T-helper 2 cell treated with Interferon-gamma antibody and Interleukin-4, amounts not matched to agents 5 μg/mL and 100 μg/mL, for 36 hours (primary cell): ENCODE measurements at regions not wholly inside any gene's neighbourhood (a gene's known extent, or its start where the extent isn't known, plus 50 kb on each side); places are given as distances from the start of the nearest gene placed in this dataset.
"Not testable (repeated sequence)": the region's sequence is repeated elsewhere in the genome, so short reads cannot be mapped to it uniquely, and the experiment has no call there.

ENCODE experiments used
- DNase-seq: peaks from one replicate; pipeline ENCODE4 v3.0.0; 2021; ENCODE audit warnings: low spot score
- H3K27ac Mint-ChIP-seq: one replicate; pipeline ENCODE4 v1.8.0; 2021; ENCODE audit warnings: mild to moderate bottlenecking, mixed read lengths
- H3K27me3 Mint-ChIP-seq: one replicate; pipeline ENCODE4 v1.8.0; 2021; ENCODE audit warnings: low read depth, mixed read lengths
- H3K36me3 Mint-ChIP-seq: one replicate; pipeline ENCODE4 v1.8.0; 2021; ENCODE audit warnings: low read depth, mixed read lengths
- H3K4me1 Mint-ChIP-seq: one replicate; pipeline ENCODE4 v1.8.0; 2021; ENCODE audit warnings: low read depth, mixed read lengths
- H3K4me3 Mint-ChIP-seq: one replicate; pipeline ENCODE4 v1.8.0; 2022; ENCODE audit warnings: mild to moderate bottlenecking, moderate library complexity, mixed read lengths
- H3K9me3 Mint-ChIP-seq: one replicate; pipeline ENCODE4 v1.8.0; 2021; ENCODE audit warnings: mixed read lengths

DNA sequence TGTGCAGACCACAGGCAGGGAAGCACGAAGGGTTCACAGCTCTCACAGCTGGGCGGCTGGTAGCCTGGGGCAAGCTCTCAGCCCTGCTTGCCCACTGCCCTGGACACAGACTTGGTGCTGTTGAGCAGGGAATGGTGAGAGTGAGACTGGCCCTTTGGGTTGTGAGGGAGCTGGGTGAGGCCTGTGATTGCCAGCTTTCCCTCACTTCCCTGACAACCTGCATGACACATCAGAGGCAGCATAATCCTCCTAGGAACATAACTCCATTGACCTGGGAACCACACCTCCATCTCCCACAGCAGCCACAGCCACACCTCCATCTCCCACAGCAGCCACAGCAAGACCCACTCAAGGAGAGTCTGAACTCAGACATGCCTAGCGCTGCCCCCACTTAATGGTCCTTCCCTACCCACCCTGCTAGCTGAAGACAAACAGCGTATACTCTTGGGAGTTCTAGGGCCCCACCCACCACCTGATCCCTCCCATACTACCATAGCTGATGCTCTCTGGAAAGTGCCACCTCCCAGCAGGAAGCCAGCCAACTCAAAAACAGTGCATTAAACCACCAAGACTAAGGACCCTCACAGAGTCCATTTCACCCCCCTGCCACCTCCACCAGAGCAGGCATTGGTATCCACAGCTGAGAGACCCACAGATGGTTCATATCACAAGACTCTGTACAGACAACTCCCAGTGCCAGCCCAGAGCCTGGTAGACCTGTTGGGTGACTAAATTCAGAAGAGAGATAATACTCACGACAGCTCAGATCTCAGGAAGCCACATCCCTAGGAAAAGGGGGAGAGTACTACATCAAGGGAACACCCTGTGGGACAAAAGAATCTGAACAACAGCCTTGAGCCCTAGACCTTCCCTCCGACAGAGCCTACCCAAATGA lies 60.2 kb upstream of the PRSS3 start:
- not testable (repeated sequence) for H3K27ac Mint-ChIP-seq, H3K4me1 Mint-ChIP-seq, H3K9me3 Mint-ChIP-seq, H3K36me3 Mint-ChIP-seq, DNase-seq, H3K4me3 Mint-ChIP-seq
- H3K27me3 Mint-ChIP-seq, result peaks cover 20% of the 10 kb centered on the region

DNA sequence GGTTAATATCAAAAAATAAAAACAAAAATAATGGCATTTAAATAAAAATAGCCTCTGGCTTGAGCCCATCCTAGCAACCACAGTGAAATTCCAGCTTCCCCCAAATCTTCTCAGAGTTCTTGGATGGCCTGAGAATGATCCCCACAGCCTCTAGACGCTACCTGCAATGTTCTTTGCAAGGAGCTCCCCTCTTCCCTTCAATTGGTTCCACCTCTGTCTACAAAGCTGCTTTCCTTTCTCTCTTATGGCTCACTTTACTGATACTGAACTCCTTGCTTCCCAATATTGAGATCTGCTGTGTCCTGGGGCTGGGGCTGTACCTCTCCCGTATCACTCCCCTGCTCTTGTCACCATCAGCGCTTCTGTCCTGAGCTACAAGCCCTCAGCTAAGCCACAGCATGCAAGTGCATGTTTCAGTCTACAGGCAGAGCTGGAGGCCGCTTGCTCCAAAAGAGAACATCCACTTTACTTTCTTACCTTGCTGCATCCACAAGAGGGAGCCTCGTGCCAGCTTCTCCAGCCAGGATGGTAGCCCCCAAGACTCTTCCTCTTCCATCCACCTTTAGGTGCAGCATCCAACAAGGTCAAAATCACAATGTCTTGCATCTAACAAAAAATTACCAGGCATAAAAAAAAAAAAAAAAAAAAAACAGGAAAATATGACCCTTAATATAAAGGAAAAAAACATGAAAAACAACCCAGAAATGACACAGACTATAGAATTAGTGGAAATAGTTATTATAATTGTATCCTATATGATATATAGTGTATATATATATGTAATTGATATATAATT lies 57.4 kb upstream of the PRSS3 start:
- Mint-ChIP-seq H3K4me3 (no peak overlapping the region), H3K4me1 (no peaks in the 10 kb centered on the region), H3K36me3 (no peaks in the 10 kb centered on the region), H3K27ac (no peak overlapping the region), H3K27me3 (peaks cover 20% of the 10 kb centered on the region), H3K9me3 (no peaks in the 10 kb centered on the region)
- no peak for DNase-seq

DNA sequence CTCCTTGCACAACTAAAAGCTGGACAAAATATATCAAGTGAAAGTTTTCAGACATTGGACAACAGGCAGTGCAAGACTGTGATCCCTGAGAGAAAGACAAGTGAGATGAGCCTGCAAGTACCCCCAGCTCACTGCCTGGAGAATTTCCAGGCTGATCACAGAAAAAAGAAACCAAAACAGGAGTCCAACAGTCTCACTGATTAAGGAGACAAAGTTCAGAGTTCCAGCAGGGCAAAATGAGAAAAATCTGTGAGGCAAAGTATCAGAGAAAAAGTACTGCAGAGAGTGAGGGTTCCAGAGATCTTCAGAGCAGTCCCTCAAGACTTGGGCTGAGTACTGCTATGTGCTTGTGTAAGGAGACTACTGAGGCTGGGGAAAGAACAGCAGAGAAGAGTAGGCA lies 56.0 kb upstream of the PRSS3 start:
- Mint-ChIP-seq H3K9me3 (no peaks in the 10 kb centered on the region), H3K4me3 (no peak overlapping the region), H3K27ac (no peak overlapping the region), H3K36me3 (no peaks in the 10 kb centered on the region), H3K27me3 (peaks cover 23% of the 10 kb centered on the region), H3K4me1 (no peaks in the 10 kb centered on the region)
- DNase-seq, result no peak

DNA sequence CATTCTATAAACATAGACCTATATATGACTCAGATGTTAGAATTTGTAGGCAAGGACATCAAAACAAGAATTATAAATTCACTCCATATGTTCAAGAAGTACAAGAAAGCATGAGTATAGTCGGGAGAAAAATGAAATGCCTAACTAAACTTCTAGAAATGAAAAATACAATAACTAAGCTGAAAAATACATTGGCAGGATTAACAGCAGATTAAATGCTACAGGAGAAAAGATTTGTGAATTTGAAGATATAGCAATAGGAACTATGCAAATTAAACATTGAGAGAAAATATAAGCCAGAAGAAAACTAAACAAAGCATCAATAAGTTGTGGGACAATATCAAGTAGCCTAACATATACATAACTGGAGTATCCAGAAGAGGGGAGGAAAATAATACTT lies 55.3 kb upstream of the PRSS3 start:
- no peak for DNase-seq
- no peaks in the 10 kb centered on the region for H3K4me1 Mint-ChIP-seq
- peaks cover 23% of the 10 kb centered on the region for H3K27me3 Mint-ChIP-seq
- no peak overlapping the region for H3K27ac Mint-ChIP-seq
- H3K36me3 Mint-ChIP-seq, result no peaks in the 10 kb centered on the region
- no peaks in the 10 kb centered on the region for H3K9me3 Mint-ChIP-seq
- no peak overlapping the region for H3K4me3 Mint-ChIP-seq

DNA sequence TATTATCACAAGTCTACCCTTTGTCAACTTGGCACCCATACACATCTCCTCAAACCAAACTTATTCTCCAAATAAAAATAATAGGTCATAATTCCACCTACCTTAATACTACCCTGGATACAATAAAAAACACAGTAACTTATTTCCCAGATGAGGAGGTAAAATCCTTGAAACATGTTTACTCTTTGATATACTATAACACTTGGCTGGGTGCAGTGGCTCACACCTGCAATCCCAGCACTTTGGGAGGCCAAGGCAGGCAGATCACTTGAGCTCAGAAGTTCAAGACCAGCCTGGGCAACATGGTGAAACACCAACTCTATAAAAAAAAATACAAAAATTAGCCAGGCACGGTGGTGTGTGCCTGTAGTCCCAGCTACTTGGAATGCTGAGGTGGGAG lies 54.4 kb upstream of the PRSS3 start:
- not testable (repeated sequence) for H3K36me3 Mint-ChIP-seq, H3K27ac Mint-ChIP-seq, H3K4me3 Mint-ChIP-seq, H3K9me3 Mint-ChIP-seq, DNase-seq, H3K4me1 Mint-ChIP-seq
- H3K27me3 Mint-ChIP-seq, result peaks cover 24% of the 10 kb centered on the region

DNA sequence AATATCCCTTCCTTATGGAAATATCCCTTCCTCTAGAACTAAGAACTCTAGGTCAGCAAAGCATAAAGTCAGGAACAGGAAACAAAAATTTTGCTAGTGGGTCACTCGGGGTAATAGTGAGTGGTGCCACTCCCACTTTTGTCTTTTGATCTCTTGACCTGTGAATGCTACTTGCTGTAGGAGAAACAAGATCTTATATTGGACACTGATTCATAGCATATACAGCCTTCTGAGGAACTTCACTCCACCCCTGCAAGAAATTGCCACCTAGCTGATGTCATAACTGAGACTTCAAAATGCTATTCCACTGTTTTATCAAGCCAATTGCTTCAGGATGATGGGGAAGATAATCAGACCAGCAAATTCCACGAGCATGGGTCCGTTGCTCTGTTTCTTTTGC lies 53.3 kb upstream of the PRSS3 start:
- no peak for DNase-seq
- Mint-ChIP-seq H3K9me3 (no peaks in the 10 kb centered on the region), H3K4me1 (no peaks in the 10 kb centered on the region), H3K36me3 (no peaks in the 10 kb centered on the region), H3K4me3 (no peak overlapping the region), H3K27ac (no peak overlapping the region), H3K27me3 (peaks cover 31% of the 10 kb centered on the region)

DNA sequence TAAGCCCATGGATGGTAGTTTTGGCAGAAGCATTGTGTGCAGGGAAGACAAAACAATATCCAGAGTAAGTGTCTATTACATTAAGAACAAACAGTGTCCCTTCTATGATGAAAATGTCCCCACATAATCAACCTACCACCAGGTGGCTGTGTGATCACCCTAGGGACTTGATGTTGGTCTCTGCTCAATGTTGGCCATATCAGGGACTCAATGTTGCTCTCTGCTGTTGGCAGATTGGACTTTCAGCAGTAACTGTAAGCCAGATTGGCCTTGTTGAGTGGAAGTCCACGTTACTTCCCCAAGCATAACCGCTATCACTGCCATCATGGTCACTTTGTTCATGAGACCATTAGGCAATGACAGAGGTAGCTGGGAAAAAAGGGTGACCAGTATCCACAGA lies 52.8 kb upstream of the PRSS3 start:
- Mint-ChIP-seq H3K36me3 (no peaks in the 10 kb centered on the region), H3K27me3 (peaks cover 31% of the 10 kb centered on the region), H3K9me3 (no peaks in the 10 kb centered on the region), H3K27ac (no peak overlapping the region), H3K4me1 (no peaks in the 10 kb centered on the region), H3K4me3 (no peak overlapping the region)
- no peak for DNase-seq
